Esophagus mucosa (tissue), 1 donor: ENCODE measurements at regions not wholly inside any gene's neighbourhood (a gene's known extent, or its start where the extent isn't known, plus 50 kb on each side); places are given as distances from the start of the nearest gene placed in this dataset.

Experiments
- ATAC-seq: fragments of 200-7000 bp; cut with Tn5 transposase; one replicate; pipeline ENCODE4 v1.9.1; 2020
- donor health status: DM: yes; HTN: yes; CAD: no.

- no peak for ATAC-seq
Measured at GRCh38 chr11:28874706-28875105, 766.5 kb downstream of the METTL15 start.

DNA sequence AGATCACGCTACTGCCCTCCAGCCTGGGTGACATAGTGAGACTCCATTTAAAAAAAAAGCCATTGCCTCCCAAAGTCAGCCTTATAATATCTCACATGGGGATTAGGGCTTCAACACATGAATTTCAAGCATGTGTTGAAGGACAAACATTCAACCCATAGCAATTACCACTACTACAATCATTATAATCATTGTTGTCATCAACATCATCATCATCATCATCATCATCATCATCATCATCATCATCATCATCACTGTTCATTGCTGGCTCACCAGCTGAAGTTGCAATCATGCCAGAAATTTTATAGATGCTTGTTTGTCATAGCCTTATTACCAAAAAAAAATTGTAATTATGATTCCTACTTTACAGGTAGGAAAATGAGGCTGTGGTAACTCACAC lies 762.9 kb downstream of the METTL15 start:
- ATAC-seq, result no peak

DNA sequence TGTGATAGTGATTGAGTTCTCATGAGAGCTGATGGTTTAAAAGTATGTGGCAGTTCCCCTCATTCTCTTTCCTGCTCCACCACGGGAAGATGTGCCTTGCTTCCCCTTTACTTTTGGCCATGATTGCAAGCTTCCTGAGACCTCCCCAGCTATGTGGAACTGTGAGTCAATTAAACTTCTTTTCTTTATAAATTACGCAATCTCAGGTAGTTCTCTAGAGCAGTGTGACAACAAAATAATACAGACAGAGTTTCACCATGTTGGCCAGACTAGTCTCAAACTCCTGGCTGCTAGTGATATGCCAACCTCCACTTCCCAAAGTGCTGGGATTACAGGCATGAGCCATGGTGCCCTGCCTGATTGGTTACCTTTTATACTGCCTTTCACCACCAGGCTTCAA lies 755.2 kb downstream of the METTL15 start:
- no peak for ATAC-seq

DNA sequence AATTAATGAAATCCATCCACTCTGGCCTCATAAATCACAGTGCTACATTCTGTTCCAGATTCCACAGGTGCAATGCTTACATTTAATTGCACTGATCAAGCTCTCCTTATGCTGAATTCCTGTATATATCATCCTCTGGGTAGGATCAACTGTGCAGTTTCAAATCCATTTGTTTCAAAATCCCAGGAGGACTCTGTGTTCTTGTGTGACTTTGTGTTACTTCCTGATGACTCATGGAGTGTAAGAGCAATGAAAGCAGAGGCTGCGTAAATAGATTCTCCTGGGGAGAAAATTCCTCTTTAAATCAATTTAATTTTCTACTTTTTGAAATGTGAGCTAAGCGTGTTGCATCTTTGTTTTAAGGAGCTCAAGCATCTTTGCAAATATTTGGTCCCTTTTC lies 752.7 kb downstream of the METTL15 start:
- no peak for ATAC-seq

- ATAC-seq, result no peak
Measured at GRCh38 chr11:28858076-28858475, 749.9 kb downstream of the METTL15 start.

- no peak for ATAC-seq
Measured at GRCh38 chr11:28849053-28849452, 740.9 kb downstream of the METTL15 start.

DNA sequence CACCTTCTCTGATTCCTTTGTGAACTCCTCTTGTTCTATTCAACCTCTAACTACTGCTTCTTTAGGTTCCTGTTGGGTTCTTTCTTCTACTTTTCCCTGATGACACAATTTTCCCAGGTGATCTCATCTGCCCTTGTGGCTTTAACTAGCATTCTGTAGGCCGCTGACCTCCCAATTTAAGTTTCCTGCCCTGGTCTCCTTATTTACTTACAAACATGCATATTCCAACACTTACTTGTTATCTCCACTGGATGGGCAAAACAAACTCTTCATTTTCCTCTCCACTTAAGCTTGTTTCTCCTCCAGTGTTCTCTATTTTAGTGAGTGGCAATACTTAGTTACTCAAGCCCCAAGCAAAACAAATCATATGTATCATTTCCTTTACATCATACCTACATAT lies 734.5 kb downstream of the METTL15 start:
- ATAC-seq, result no peak

DNA sequence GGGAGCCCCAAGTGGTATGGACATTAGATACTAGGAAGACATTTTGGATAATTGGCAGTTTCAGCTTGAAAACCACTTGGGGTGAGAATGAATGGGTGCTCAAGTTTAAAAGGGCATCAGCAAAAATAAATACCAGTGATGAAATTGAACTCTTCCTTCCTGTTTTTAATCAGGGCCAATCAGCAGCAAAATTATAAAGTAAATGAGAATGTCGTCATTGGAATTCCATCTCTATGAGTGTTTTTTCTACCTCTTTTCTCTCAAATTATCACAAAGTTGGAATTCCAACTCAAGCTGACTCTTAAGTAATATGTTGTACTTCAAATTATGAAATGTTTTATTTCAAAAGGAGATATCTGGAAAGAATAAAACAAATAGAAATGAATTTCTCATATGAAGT lies 730.6 kb downstream of the METTL15 start:
- ATAC-seq, result no peak

- no peak for ATAC-seq
Measured at GRCh38 chr11:28837599-28837998, 729.4 kb downstream of the METTL15 start.

GRCh38 chr11:28836285-28837081 lies 728.3 kb downstream of the METTL15 start:
- no peak for ATAC-seq

GRCh38 chr11:28835790-28836189 lies 727.6 kb downstream of the METTL15 start:
- ATAC-seq, result no peak

DNA sequence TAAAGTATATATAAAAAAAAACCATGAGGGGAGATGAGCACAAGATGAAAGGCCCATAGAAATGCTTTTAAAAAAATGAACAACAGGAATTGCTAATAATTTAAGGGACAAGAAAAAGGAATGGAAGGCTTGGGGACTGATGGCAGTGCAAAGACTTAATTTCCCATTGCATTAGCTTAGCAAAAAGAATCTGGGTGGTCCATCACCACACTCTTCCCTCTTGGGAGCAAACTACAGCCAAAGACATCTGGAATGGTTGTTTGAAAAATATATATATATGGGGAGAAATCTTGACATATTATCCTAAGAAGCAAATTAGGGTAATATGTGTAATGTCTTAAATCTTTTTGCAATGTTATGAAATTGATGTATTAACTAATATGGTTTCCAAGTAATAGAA lies 727.1 kb downstream of the METTL15 start:
- ATAC-seq, result no peak

GRCh38 chr11:28834877-28835276 lies 726.7 kb downstream of the METTL15 start:
- no peak for ATAC-seq

DNA sequence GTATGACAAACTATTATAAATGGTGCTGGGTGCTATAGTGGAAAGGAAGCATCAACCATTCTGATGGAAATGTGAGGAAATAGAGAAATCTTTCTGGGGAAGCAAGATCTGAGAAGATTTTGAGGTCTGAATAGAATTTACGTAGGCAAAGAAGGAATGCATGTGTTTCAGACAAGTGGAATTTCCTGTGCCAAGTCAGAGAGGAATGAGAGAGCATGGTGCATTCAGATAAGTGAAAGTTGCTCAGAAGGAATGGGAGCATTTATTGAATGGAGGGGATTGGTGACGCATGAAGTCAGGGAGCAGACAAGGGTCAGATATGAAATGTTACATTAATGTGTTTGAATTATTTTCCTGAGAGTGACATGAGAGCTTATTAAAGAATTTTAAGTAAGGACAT lies 725.5 kb downstream of the METTL15 start:
- no peak for ATAC-seq

GRCh38 chr11:28833169-28833568 lies 725.0 kb downstream of the METTL15 start:
- ATAC-seq, result no peak

GRCh38 chr11:28826807-28827206 lies 718.6 kb downstream of the METTL15 start:
- no peak for ATAC-seq

DNA sequence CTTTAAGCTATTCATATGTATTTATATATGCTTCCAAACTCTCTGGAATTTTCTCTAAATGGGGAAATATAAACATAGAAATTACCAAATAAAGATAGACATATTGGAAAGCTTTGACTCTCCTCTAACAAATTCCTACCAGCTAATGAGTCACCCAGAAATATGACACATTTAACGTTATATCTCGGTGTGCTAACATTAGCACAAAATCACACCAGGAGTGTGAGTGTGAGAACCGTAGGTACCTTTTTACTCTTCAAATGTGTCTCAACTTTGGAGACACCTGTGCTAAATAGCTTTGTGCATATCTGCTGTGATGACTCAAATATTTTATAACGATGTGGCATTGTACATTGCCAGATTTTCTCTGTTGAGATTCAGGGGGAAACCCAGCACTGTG lies 714.4 kb downstream of the METTL15 start:
- no peak for ATAC-seq

DNA sequence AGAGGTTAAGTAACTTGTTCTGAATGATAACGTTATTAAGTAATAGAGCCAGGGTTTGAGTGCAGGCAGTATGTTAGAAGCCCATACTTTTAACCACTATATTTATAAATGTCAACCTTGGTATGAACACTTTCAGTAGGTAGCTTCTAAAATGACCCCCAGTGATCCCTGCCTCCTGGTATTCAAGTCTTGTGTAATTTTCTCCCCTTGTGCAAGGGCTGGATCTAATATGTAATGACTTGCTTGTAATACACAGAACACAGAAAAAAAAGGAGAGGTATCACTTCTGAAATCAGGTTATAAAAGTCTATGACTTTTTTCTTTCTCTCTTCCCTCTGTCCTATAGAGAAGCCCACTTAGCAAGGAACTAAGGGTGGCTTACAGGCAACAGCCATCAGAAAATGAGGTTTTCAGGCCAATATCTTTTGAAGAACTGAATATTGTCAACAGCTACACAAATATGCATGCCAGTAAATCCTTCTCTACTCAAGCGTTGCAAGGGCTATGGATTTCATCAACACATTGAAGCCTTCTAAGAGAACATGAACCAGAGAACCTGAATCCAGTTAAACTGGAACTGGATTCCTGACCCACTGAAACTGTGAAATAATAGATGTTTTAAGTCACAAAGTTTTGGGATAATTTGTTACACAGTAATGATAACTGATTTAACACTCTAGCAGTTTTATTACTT lies 712.3 kb downstream of the METTL15 start:
- no peak for ATAC-seq

- no peak for ATAC-seq
Measured at GRCh38 chr11:28819741-28820140, 711.6 kb downstream of the METTL15 start.

DNA sequence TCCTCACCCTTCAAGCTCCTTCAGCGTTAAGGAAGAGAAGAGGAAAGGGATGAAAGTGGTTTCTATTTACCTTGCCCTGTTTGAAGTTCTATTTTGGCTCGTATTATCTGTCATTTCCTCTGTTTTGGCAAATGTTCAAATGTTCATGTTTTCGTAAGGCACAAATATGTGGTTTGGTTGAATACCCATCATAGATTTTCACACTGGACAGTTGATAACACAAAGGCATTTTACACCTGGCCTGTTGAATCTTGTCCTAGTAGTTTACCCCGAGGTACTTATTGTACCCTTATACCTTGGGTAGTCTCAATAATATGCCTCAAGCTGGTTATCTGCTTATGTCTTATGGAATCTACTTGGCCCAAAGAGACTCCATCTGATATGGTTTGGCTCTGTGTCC lies 706.9 kb downstream of the METTL15 start:
- no peak for ATAC-seq

GRCh38 chr11:28808771-28809170 lies 700.6 kb downstream of the METTL15 start:
- peak; percentile 83 for ATAC-seq

DNA sequence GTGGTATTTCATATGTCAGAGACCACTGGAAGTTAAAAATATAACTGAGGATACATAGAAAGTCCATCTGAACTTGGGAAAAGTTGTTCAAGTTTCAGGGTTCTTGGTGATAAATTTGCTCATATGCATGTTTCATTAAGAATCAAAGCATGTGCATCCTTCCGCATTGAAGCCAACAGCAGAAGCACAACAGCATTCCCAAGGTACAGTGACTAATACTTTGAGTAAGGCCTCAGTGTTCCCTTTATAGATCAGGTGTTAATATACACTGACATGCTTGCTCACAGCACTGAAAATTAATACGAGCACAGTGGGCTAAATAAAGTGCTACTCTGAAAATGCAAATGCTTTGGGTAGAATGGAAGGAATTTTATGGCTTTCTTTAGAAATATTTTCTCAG lies 691.1 kb downstream of the METTL15 start:
- ATAC-seq, result no peak

- ATAC-seq, result no peak
Measured at GRCh38 chr11:28798286-28798685, 690.1 kb downstream of the METTL15 start.

- ATAC-seq, result no peak
Measured at GRCh38 chr11:28797536-28797935, 689.3 kb downstream of the METTL15 start.
